ENCODE measurements at regions not wholly inside any gene's neighbourhood (a gene's known extent, or its start where the extent isn't known, plus 50 kb on each side); places are given as distances from the start of the nearest gene placed in this dataset.

DNA sequence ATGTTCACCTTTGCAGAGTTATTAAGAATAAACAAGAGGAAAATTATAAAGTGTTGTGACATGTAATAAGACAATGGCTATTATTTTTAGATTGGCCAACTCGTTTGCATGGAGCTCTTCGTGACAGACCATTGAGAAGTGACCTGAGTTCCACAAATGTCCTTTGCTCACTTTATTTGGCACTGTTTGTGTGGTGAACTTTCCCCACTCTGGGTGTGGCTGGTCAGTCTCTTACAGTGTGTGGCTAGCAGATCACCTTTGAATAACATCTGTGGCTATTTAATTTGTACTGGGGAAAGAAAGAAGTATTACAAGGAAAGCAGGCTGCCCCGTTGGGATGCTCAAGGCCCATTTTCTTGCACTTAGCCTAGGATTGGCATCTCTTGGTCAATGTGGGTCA lies 274.1 kb upstream of the WWC1 start:
- no peak for DNase-seq (ENCODE audit: low spot score)

DNA sequence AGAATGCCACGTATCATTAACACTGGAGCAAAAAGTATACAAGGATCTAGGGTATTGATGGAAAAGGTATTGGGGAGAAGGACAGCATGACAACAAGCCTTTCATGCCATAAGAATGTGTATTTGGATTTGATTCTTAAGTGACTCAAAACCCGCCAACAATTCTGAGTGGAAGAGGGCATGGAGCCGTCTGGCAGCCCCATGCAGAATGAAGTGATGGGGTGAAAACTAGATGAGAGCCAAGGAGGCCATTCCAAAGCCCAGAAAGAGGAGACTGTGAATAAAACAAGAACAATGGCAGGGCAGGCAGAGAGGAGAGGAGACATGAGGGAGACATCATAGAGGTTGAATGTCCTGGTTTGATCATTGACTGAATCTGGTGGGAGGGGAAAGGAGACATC lies 272.3 kb upstream of the WWC1 start:
- DNase-seq (ENCODE audit: low spot score): no peak

- DNase-seq (ENCODE audit: low spot score): no peak
Measured at GRCh38 chr5:168020542-168021294, 270.7 kb upstream of the WWC1 start.

GRCh38 chr5:168022446-168023169 lies 268.8 kb upstream of the WWC1 start:
- no peak for DNase-seq (ENCODE audit: low spot score)

DNA sequence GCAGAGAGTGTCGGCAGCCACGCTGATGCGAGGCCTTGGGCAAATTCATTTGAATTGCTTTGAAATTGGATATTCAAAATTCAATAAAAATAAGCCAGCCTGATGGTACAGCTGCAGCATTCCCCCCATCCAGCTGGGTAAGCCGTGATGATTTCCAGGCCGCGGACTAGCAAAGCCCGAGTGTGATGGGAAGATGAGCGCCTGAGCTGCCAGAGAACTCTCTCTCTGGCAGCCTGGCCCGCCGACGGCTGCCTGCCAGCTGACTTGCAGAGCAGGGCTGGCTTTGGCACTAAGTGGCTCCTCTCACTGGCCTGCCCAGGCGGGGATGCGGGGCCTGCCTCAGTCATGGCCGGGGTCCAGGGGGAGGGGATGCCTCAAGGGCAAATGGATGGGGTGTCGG lies 268.3 kb upstream of the WWC1 start:
- DNase-seq (ENCODE audit: low spot score): peak; percentile 76

DNA sequence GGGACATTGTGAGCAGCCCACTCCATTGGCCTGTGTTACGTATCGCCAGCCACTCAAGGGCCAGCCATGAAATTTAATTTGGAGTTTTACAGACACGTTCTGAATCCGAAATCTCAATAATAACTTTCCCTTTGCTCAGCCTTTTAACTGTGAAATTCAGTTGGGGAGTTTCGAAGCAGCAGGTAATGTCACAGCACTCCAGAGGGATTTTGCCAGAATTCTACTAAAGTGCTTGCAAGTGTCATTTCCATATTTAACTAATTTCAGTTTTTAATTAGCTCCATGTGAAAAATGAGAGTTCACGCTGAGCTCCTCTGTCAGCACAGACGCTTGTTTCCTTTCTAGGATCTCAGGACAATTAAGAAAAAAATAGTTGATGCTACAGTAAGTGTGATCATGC lies 267.1 kb upstream of the WWC1 start:
- DNase-seq (ENCODE audit: low spot score): no peak

DNA sequence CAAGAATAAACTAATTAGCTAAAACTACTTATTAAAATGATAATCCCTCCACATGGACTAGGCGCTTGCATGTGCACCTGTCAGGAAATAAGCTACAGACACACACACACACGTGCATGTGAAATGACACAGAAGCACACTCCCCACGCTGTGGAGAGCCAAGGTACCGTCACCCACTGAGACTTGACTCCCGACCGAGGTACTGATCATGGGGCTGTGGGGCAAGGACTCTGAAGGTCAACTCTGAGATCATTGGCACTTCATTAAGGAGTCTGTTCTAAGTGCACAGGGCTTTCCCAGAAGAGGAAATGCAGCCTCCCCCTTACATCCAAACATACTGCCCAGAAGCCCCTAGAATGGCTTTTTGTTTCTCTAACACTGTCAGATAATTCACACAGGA lies 264.4 kb upstream of the WWC1 start:
- no peak for DNase-seq (ENCODE audit: low spot score)

DNA sequence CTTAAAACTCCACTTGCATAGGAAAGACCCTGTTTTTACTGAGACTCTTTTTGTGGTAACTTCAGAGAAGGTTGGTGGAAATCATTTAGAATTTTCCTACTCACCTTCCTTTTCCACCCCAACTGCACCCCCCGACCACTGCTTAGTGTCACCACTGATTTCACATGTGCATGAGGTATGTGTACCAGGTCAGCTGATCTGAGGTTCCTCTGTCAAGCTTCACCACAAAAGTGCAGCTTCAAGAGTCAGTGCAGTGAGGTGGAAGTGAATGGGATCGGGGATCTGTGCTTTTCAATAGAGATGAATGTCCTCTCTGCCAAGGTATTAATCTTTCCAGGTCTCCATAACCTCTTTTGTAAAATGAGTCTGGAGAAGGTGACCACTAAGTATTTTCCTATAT lies 260.5 kb upstream of the WWC1 start:
- no peak for DNase-seq (ENCODE audit: low spot score)

DNA sequence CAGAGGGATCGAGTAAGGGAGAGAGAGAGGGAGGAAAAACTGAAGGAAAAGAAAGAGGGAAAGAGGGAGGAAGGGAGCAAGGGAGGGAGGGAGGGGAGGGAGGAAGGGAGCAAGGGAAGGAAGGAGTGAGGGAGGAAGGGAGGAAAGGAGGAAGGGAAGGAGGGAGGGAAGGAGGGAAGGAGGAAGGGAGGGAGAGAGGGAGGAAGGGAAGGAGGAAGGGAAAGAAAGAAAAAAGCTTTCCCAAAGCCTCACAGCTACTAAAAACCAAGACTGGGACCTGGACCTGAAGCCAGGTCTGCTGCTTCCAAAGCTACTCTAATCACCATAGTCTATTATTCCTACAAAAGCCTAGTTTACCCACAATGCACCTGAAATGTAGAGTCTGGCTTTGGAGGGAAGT lies 259.8 kb upstream of the WWC1 start:
- no peak for DNase-seq (ENCODE audit: low spot score)

GRCh38 chr5:168039039-168039438 lies 252.4 kb upstream of the WWC1 start:
- DNase-seq (ENCODE audit: low spot score): no peak

DNA sequence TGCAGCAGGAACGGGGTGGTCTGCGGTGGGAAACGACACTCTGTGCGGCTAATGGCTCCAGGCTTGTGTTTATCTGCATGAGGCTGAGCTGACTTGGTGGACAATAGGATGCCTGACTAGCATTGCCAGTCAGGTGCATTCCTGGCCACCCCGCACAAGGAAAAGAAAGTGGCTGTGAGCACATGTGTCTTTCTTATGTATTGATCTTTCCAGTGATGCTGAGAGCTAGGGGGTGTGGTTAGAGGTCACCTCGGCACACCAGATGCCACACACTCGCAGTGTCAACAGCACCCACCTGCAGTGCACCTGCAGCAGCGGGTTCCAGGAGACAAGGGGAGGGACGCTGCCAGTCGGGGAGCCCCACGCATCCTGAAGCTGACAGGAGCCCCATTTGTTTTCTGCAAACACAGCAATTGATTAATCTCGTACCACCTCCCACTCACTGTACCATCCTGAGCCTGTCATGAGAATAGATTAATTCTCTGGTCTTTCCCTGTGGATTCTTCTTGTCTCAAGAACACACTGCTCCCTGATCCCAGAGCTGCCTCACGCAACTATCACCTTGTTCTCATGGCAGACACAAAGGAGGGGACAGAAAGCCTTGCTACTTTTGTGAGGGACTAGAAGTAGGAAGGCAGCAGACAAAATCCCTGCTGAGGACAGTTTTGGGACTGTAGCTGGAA lies 251.7 kb upstream of the WWC1 start:
- DNase-seq (ENCODE audit: low spot score): no peak

DNA sequence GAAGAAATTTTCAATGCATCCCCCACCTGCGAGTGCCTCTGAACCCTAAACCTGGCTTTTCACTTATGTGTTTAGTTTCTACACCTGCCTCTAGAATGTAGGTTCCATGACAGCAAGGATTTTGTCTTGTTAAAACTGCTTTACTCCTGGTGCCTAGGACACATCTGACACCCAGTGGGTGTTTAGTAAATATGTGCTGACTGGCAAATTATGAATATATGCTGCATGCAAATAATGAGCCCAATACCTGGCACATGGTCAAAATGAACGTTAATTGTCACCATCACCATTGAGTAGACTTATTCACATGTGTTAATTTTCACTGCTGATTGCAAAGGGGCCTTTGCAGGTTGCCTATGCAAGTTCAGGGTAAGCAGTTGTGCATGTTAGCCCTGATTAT lies 249.9 kb upstream of the WWC1 start:
- no peak for DNase-seq (ENCODE audit: low spot score)

- DNase-seq (ENCODE audit: low spot score): no peak
Measured at GRCh38 chr5:168042284-168043068, 249.0 kb upstream of the WWC1 start.

GRCh38 chr5:168046163-168046562 lies 245.3 kb upstream of the WWC1 start:
- DNase-seq (ENCODE audit: low spot score): no peak

DNA sequence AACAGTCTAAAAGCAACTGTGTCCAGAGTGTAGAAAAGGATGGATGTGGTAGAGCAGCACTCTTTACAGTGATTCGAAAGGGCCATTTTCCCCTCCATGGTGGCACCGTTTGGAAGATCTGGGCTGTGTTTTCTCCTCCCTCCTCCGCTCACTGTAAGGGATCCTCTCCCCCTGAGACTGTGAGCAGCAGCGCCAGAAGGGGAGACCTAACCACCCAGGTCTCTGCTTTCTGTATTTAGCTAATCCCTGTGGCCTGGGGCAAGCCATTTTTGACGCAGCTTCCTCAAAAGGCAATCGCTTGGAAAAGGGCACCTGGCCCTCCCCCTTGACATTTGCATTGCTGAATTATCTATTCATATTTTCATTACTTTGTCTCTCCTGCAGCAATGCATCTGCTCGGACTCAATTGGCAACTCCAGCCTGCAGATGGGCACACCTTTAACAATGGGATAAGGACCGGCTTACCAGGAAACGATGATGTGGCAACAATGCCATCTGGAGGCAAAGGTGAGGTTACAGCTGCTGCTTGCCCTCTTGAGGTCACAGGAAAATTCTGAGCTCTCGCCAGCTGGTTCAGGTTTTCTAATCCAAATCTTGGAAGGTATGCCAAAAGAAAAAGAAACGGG lies 244.3 kb upstream of the WWC1 start:
- DNase-seq (ENCODE audit: low spot score): peak; percentile 26

GRCh38 chr5:168047669-168048111 lies 243.8 kb upstream of the WWC1 start:
- DNase-seq (ENCODE audit: low spot score): peak; percentile 15

- DNase-seq (ENCODE audit: low spot score): no peak
Measured at GRCh38 chr5:168048486-168048885, 243.0 kb upstream of the WWC1 start.

DNA sequence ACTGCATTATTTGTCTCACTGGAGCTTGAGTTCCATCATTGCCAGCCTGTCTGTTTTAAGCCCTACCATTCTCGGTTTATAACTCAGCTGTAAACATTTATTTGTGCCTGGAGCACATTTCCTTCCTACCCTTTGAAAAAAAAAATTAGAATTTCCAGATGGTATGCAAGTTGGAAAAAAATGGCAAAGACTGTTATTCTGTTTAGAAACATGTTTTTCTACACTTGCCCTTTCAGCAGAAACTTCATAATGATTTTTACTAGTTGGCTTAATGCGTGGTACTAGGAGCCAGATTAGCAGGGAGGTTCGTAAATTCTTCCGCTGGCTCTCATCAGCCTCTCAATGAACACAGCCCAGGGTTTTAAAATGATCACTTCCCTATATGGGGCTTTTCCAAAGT lies 238.8 kb upstream of the WWC1 start:
- DNase-seq (ENCODE audit: low spot score): no peak

DNA sequence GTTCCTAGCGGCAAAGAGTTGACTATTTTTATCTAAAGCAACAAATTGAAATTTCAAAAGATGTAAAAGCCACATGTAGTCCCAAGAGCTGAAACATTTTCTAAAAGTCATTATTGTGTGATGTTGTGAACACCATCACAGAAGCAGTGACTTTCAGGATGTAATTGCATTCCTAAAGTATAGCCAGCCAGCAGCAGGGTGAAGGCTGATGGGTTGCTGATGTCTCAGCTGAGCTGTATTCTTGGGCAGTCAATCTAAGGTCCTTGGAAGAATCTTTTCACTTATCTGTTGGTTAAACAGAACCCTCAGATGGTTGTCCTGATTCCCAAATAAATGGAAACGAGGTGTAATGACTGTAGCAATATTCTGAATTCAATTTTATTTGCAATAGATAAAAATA lies 237.4 kb upstream of the WWC1 start:
- no peak for DNase-seq (ENCODE audit: low spot score)

GRCh38 chr5:168055141-168055683 lies 236.2 kb upstream of the WWC1 start:
- DNase-seq (ENCODE audit: low spot score): no peak

GRCh38 chr5:168055961-168056360 lies 235.5 kb upstream of the WWC1 start:
- DNase-seq (ENCODE audit: low spot score): no peak

Data from GM03348 (cell line).